ENCODE measurements at regions not wholly inside any gene's neighbourhood (a gene's known extent, or its start where the extent isn't known, plus 50 kb on each side); places are given as distances from the start of the nearest gene placed in this dataset.
A peak's percentile ranks its signal among the peaks of the same experiment; 100 is the strongest.
"Not testable (repeated sequence)": the region's sequence is repeated elsewhere in the genome, so short reads cannot be mapped to it uniquely, and the experiment has no call there.

GRCh38 chrX:101823236-101823635 is 108.6 kb downstream of the ZMAT1 start:
- no peak for DNase-seq

GRCh38 chrX:101817739-101818138 is 114.1 kb downstream of the ZMAT1 start:
- not testable (repeated sequence) for DNase-seq

- no peak for DNase-seq
Measured at GRCh38 chrX:101813200-101813599, 118.6 kb downstream of the ZMAT1 start.

GRCh38 chrX:101803451-101803850 is 128.4 kb downstream of the ZMAT1 start:
- DNase-seq: peak in 2 of 6 experiments; percentile 1 to 4

DNA sequence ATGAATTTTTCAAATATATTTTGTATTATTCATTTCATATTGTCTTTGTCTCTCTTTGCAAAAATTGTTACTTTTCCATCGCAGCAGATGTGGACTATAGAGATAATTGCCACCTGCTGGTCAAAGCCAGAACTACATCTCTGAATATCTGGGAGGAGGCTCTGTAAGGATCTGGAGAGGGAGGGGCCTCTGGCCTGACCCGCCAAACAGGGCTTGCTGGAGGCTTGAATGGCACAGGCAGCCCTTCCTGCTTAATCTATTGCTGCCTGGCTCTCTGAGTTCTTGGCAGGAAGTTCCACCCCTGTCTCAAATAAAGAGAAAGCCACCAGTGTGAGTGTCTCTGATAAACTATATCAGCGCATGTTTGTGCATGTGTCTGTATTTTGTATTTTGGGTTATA is 132.4 kb downstream of the ZMAT1 start:
- DNase-seq: peak; percentile 39 to 86 (median 72)

- no peak for DNase-seq
Measured at GRCh38 chrX:101787934-101788333, 128.3 kb upstream of the ARMCX2 start.

- no peak for DNase-seq
Measured at GRCh38 chrX:101785142-101785541, 125.5 kb upstream of the ARMCX2 start.

DNA sequence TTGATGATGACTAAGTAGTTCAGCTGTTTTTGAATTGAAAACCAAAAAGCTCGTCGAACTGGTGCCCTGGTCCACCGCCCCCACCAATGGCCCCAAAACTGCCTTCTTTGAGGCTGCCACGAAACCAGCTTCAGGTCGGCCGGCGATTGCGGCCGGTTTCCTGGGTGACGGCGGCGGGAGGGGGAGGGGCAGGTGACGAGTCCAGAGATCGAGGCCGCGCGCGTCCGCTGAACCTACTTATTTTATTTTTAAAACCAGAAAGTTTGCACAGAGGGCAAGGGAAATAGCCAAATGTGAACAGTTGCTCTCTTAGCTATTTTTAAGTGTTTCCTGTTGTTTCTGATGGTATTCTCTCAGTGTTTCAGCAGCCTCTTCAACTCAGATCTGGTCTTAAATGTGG is 120.8 kb upstream of the ARMCX2 start:
- DNase-seq: not testable (repeated sequence)

- no peak for DNase-seq
Measured at GRCh38 chrX:101774340-101774739, 114.7 kb upstream of the ARMCX2 start.

GRCh38 chrX:101764538-101764937 is 104.9 kb upstream of the ARMCX2 start:
- DNase-seq: no peak

- DNase-seq: peak in 4 of 6 experiments; percentile 5 to 21 (median 13)
Measured at GRCh38 chrX:101759000-101759399, 99.3 kb upstream of the ARMCX2 start.

GRCh38 chrX:101750744-101751143 is 91.1 kb upstream of the ARMCX2 start:
- DNase-seq: no peak

GRCh38 chrX:101749436-101749835 is 89.8 kb upstream of the ARMCX2 start:
- no peak for DNase-seq

DNA sequence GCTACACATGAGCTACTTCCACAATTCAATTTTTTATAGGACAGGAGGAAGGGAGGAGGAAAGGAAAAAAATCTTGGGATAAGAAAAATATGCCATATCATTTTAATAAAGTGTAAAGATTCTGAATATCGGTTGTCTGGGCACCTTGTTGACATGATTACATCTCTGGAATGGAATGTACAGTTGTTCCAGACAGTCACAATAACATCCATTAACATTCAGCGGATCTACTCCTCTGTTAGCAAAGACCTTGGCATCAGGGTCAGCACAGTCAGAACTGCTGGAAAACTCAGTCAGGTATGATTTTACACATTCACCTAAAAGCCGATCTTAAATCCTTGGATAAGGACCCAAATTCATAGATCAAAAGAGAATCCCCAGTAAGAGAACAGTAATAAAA is 85.4 kb upstream of the ARMCX2 start:
- DNase-seq: no peak

GRCh38 chrX:101744085-101744484 is 84.4 kb upstream of the ARMCX2 start:
- no peak for DNase-seq

- no peak for DNase-seq
Measured at GRCh38 chrX:101740642-101741041, 81.0 kb upstream of the ARMCX2 start.

GRCh38 chrX:101738867-101739266 is 79.2 kb upstream of the ARMCX2 start:
- DNase-seq: not testable (repeated sequence)

GRCh38 chrX:101738411-101738810 is 78.8 kb upstream of the ARMCX2 start:
- DNase-seq: not testable (repeated sequence)

DNA sequence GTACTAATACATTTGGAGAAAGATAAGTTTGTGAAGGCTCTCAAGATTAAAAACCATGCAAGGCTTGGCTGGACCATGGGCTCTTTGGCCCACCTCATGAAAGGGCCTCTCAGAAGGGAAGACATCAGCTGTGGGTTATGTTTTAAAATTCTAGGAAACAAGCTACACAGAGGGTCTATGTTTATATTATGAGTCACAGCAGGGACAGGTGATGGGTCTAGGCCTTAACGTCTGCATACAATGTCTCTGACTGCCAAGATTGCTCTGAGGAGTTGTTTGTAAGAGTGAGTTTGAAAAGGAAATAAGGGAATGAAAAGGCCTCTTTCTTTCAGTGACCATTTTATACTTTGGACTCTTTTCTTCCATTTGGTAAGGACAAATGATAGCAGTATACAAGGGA is 77.0 kb upstream of the ARMCX2 start:
- no peak for DNase-seq

DNA sequence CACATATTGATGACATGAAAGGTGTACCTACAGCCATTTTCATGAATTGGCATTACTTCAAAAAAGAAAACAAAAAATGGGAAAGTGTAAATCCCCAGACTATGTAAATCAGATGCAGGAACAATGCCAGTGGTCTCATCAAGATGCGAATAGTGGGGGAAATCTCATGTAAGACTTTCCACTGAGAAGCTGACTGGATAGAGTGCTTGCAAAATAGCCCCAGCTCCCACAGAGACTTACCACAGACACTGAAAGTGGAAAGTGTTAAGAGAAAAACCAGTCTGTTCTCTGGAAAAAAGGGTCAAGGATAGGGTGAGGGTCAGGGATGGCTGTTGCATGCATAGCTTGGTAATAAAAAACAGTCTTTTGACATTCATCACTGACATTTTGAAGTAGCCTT is 73.2 kb upstream of the ARMCX2 start:
- no peak for DNase-seq

- DNase-seq: no peak
Measured at GRCh38 chrX:101729986-101730385, 70.3 kb upstream of the ARMCX2 start.
